ENCODE measurements at regions not wholly inside any gene's neighbourhood (a gene's known extent, or its start where the extent isn't known, plus 50 kb on each side); places are given as distances from the start of the nearest gene placed in this dataset.

DNA sequence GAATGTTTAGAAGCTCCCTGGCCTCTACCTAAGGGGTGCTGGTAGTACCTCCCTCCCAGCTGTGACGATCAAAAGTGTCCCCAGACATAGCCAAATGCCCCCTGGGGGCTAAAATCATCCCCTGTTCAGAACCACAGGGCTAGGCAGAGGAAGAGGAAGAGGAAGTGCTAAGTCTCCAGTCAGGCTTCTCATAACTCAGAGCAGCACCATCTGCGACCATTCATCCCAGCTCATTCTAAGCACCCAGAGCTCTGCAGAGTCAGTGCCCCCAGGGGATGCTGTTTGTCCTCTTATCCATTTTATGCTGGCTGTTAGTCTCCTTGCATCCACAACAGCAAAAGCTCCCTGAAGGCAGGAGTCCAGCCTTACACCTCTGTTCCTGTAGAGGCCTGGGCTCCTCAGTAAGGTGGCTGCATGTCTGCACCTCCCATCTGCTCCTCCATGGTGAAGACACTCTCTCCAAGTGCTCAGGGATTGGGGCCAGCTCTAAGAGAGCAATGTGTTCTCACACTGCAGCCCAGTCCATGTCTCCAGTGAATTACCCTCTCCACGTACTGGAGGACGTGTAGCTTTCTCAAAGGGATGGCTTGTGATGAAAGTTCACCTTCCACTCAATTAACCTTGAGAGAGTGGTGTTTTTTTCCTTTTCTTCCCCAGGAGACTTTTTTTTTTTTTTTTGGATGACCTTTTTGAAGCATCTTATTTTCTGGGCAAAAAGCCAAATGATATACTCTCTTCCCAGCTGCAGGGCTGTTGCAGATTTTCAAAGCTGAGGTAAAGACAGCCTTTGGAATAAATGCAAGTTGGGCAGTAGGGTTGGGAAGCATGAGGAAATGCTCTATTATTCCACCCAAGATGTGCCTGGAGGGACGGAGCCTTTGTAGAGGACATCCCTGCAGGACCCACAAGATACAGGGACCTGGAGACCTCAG lies 158.9 kb upstream of the SLC14A2 start:
- Mint-ChIP-seq H3K9me3 (no peaks in the 10 kb centered on the region), H3K27me3 (no peaks in the 10 kb centered on the region), H3K4me1 (no peaks in the 10 kb centered on the region), H3K36me3 (ENCODE audit: low read depth) (no peaks in the 10 kb centered on the region), H3K4me3 (no peak overlapping the region), H3K27ac (no peak overlapping the region)
- ChIA-PET CTCF (no interaction called here), POLR2A (no interaction called here)
- DNase-seq, result no peak

DNA sequence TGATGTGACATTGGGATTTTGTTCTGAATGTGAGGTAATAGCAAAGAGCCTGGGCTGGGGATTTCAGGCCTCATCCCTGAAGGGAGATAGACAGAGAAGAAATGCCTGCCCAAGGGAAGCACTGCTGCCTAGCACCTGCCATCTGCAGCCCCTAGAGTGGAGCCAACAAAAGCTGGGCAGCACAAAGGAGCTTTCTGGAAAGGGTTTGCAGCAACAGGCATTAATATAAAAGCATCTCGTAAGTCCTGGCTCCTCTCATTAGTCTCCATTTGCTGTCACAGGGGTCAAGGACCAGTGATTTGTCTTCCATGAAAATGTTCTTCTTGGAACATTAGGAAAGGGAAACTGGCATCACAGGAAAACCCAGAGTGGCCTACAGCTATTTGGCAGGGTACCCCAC lies 157.2 kb upstream of the SLC14A2 start:
- Mint-ChIP-seq H3K9me3 (no peaks in the 10 kb centered on the region), H3K27ac (no peak overlapping the region), H3K4me3 (no peak overlapping the region), H3K36me3 (ENCODE audit: low read depth) (no peaks in the 10 kb centered on the region), H3K4me1 (no peaks in the 10 kb centered on the region), H3K27me3 (no peaks in the 10 kb centered on the region)
- no peak for DNase-seq
- POLR2A ChIA-PET, result no interaction called here
- CTCF ChIA-PET, result no interaction called here

DNA sequence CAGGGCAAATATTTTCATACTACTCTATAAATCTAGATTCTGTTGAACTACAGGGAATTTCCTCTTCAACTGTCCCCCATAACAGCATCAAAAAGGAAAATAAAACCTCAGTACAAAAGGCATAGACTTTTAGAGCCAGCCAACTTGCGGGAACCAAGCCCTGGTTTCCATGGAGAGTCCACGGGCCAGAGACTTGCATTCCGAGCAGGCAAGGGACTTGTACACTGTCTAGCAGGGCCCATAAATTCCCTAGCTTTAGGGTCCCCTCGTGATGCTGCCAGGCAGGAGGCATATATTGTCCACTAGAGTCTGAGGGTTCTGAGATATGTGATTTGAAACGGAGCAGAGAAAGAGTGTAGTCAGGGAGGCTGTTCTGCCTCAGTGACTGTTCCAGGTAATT lies 153.1 kb upstream of the SLC14A2 start:
- Mint-ChIP-seq H3K36me3 (ENCODE audit: low read depth) (no peaks in the 10 kb centered on the region), H3K9me3 (no peaks in the 10 kb centered on the region), H3K4me1 (no peaks in the 10 kb centered on the region), H3K27me3 (no peaks in the 10 kb centered on the region), H3K4me3 (no peak overlapping the region), H3K27ac (no peak overlapping the region)
- ChIA-PET CTCF (no interaction called here), POLR2A (no interaction called here)
- DNase-seq, result no peak

DNA sequence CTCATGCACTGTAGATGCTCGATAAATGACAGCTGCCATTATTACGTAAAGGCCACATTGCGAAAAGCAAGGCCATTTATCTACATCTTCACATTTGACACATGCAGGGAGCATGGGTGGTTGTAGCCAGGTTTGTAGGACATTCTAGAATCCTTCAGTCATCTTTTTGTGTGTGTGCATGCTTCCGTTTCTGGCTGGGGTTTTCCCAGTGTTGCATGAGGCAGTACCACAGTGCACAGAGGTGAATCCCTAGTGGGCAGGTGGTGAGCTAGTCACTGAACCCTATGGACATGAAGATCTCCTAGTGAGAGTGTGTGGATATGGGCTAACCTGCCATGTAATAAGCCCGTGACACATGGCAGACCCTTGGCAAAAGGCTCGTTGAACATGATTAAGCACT lies 151.8 kb upstream of the SLC14A2 start:
- H3K4me1 Mint-ChIP-seq, result no peaks in the 10 kb centered on the region
- CTCF ChIA-PET, result no interaction called here
- no peak for DNase-seq
- POLR2A ChIA-PET, result no interaction called here
- H3K9me3 Mint-ChIP-seq, result no peaks in the 10 kb centered on the region
- H3K27ac Mint-ChIP-seq, result no peak overlapping the region
- H3K36me3 Mint-ChIP-seq (ENCODE audit: low read depth), result no peaks in the 10 kb centered on the region
- peaks cover 2% of the 10 kb centered on the region for H3K27me3 Mint-ChIP-seq
- no peak overlapping the region for H3K4me3 Mint-ChIP-seq

DNA sequence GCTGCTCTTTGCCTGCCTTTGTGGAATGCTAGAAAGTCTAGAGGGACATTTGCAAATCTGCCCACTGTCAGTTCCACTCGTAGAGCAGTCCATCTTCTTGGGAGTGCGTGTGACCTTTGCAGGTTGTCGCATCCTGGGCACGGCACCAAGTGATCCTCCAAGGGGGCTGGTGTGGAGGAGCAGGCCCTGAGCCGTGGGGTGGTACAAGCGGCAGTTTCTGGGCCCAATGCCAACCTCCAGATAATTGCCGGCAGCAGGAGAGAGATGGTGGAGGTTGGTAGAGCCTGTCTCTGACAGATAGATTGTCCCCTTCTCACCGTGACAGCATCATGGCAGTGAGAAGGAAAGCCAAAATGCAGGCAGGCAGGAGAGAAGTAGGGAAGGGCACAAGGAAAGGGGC lies 150.7 kb upstream of the SLC14A2 start:
- H3K4me3 Mint-ChIP-seq, result no peak overlapping the region
- DNase-seq, result no peak
- no peaks in the 10 kb centered on the region for H3K9me3 Mint-ChIP-seq
- ChIA-PET CTCF (no interaction called here), POLR2A (no interaction called here)
- H3K4me1 Mint-ChIP-seq, result no peaks in the 10 kb centered on the region
- H3K36me3 Mint-ChIP-seq (ENCODE audit: low read depth), result no peaks in the 10 kb centered on the region
- peaks cover 2% of the 10 kb centered on the region for H3K27me3 Mint-ChIP-seq
- no peak overlapping the region for H3K27ac Mint-ChIP-seq

DNA sequence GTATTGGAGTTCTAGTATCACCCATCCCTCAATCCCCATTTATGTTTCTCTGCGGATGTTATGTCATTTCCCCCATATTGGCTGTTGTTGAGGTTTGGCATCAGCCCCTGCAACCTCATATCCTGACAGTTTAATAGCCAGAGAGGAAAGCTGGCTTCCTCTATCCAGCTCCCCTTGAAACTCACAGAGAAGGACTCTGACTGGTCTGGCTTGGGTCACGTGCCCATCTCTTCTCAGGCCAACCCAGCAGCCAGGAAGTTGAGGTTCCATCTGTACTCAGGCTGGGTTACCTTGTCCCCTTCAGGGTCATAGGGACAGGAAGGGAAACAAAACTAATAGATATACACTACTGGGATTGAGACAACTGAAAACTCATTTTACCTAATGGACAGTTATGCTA lies 148.0 kb upstream of the SLC14A2 start:
- Mint-ChIP-seq H3K27me3 (peaks cover 2% of the 10 kb centered on the region), H3K9me3 (no peaks in the 10 kb centered on the region), H3K36me3 (ENCODE audit: low read depth) (no peaks in the 10 kb centered on the region), H3K4me3 (no peak overlapping the region), H3K4me1 (no peaks in the 10 kb centered on the region), H3K27ac (no peak overlapping the region)
- ChIA-PET CTCF (no interaction called here), POLR2A (no interaction called here)
- DNase-seq, result no peak

DNA sequence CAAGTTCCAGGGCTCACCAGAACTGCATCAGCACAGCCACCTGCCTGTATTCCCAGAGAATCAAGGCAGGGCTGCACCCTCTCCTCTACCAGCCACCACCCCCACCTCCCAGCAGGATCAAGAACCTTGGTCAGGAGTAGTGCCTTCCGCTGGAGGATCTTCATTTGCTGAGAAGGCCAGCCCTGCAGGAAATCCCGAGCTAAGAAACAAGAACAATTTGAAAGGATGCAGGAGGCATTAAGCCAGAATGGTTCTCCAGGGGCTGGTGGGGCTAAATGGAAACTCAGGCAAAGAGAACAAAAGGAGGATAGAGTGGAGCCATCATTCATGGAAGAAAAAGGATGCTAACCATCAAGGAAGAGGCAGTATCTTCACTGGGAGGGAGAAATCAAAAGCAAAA lies 147.3 kb upstream of the SLC14A2 start:
- Mint-ChIP-seq H3K27ac (no peak overlapping the region), H3K4me3 (no peak overlapping the region), H3K27me3 (peaks cover 2% of the 10 kb centered on the region), H3K9me3 (no peaks in the 10 kb centered on the region), H3K4me1 (no peaks in the 10 kb centered on the region), H3K36me3 (ENCODE audit: low read depth) (no peaks in the 10 kb centered on the region)
- DNase-seq, result no peak
- ChIA-PET POLR2A (no interaction called here), CTCF (no interaction called here)

DNA sequence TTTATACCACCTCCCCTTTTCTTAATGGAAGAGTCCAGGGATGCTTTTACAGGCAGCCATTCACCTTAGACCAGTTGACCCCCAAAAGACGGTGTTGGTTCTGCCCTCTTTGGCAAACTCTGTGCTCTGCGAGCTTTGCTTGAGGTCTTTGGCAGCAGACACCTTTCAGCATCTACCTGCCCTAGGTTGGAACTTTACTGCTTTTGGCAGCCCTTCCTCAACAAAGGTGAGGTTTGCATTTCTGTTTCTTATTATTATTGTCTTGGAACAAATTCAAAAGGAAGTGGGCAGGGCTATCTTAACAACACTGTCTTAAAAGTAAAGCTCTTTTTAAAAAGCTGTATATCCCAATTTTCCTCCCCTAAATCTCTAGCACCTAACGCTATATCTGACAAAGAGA lies 136.4 kb upstream of the SLC14A2 start:
- ChIA-PET CTCF (no interaction called here), POLR2A (no interaction called here)
- no peak for DNase-seq
- Mint-ChIP-seq H3K36me3 (ENCODE audit: low read depth) (no peaks in the 10 kb centered on the region), H3K27ac (no peak overlapping the region), H3K4me1 (no peaks in the 10 kb centered on the region), H3K27me3 (peaks cover 8% of the 10 kb centered on the region), H3K4me3 (no peak overlapping the region), H3K9me3 (no peaks in the 10 kb centered on the region)

DNA sequence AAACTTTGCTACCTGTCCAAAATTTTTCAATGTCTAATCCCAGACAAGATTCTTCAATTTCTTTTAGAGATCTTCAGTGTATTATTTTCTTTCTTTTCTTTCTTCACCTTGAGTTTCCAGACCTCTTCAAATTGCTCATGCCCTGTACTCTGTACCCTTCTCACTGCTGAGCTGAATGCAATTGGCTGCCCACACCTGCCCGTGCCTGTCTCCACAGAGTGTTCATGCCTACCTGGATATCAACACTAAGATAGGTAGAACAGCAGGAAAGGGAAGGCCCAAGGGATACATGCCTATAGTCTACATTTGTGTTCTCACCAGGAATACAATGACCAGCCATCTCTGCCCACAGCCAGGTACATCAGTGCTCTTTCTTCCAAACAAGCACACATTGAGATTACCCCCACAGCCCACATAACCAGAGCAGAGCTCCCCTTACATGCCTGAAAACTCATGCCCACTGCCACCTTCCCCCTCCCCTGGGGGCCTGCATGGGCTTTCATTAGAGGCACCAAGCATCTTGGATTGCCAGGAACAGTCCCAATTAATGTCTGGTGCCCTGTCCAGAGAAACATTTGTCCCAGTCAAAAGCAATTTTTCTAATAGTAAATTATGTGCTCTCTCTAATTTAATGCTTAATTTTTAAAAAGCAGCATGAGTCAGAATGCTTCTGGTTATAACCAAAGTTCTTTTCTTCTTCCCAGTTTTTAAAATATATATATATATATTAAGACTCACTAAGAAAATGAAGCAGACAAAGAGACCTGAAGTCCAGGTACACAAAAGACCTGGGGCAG lies 134.9 kb upstream of the SLC14A2 start:
- ChIA-PET CTCF (no interaction called here), POLR2A (no interaction called here)
- Mint-ChIP-seq H3K36me3 (ENCODE audit: low read depth) (no peaks in the 10 kb centered on the region), H3K27ac (no peak overlapping the region), H3K4me1 (no peaks in the 10 kb centered on the region), H3K9me3 (no peaks in the 10 kb centered on the region), H3K27me3 (peaks cover 13% of the 10 kb centered on the region), H3K4me3 (no peak overlapping the region)
- no peak for DNase-seq

DNA sequence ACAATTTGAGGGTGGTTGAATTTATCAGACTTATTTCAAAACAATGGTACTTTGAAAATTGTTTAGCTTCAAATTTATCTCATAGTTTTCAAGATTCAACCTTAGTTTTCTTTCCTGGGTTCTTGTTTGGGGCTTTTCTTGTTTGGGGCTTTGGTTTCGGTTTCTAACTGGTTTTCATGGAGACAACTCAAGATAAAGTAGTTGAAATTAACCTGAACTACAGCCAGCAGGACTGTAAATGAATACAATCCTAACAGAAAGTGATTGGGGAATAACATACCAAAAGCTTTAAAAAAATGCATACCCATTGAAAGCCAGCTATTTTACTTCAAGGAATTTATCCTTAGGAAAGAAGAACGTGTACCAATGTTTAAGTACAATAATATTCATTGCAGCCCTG lies 133.5 kb upstream of the SLC14A2 start:
- no peak overlapping the region for H3K27ac Mint-ChIP-seq
- no peak for DNase-seq
- no peaks in the 10 kb centered on the region for H3K4me1 Mint-ChIP-seq
- H3K27me3 Mint-ChIP-seq, result peaks cover 15% of the 10 kb centered on the region
- ChIA-PET POLR2A (no interaction called here), CTCF (no interaction called here)
- no peaks in the 10 kb centered on the region for H3K36me3 Mint-ChIP-seq (ENCODE audit: low read depth)
- no peaks in the 10 kb centered on the region for H3K9me3 Mint-ChIP-seq
- no peak overlapping the region for H3K4me3 Mint-ChIP-seq

DNA sequence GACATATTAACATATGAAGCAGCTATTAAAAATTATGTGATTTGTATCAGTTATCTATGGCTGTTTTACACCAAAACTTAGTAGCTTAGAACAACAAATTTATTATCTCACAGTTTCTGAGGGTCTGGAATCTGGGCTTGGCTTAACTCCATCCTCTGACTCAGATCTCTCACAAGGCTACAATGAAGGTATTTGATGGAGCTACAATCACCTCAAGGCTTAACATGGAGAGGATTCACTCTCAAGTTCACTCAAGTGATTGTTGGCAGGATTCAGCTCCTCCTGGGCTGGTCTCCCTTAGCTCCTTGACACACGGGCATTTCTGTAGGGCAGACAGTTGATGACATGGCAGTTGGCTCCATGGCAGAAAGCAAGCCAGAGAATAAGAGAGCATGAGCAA lies 133.0 kb upstream of the SLC14A2 start:
- H3K9me3 Mint-ChIP-seq, result no peaks in the 10 kb centered on the region
- H3K27ac Mint-ChIP-seq, result no peak overlapping the region
- peaks cover 15% of the 10 kb centered on the region for H3K27me3 Mint-ChIP-seq
- POLR2A ChIA-PET, result no interaction called here
- no peak overlapping the region for H3K4me3 Mint-ChIP-seq
- no peak for DNase-seq
- no peaks in the 10 kb centered on the region for H3K4me1 Mint-ChIP-seq
- CTCF ChIA-PET, result no interaction called here
- H3K36me3 Mint-ChIP-seq (ENCODE audit: low read depth), result no peaks in the 10 kb centered on the region

DNA sequence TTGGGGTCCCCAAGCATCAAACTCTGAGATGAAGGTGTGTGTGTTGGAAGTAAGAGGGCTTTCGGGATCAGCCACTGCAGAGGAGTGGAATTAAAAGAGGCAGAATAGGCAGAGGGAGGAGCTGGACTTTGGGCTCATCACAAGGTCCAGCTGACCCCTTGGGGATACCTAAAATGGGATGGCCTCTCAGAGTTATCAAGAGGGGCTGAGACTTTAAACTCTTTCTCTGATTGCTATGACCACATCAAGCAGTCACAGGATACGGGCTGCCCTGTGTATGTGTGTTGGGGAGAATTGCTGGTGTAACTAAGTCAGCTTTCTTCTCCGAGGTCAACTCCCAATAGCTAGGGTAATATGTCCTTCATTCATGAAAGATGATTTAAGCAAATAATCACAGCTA lies 127.7 kb upstream of the SLC14A2 start:
- CTCF ChIA-PET, result interaction anchor here (1.0 kb wide), 1 partner anchor 102 kb away, joined by 3 read pairs; no protein-coding TSS in a partner anchor
- peaks cover 9% of the 10 kb centered on the region for H3K27me3 Mint-ChIP-seq
- H3K4me3 Mint-ChIP-seq, result no peak overlapping the region

DNA sequence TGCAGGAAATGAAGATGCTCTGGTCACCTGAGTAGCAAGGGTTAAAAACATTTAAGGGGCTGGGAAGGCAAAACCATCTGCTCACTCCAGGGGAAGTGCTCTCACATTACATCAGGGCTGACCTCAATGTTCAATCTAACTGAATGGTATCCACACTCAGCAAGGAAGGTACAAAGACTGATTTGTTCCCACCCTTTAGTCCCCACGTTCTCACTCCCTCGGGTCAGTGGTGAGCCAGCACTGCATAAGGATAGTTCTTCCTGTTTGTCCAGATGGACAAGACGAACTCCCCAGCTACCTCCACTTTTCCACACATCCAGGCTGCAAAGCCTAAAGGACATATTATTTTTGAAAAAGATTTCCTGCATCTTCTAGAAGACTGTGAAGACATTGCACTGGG lies 126.6 kb upstream of the SLC14A2 start:
- Mint-ChIP-seq H3K9me3 (no peaks in the 10 kb centered on the region), H3K4me1 (no peaks in the 10 kb centered on the region), H3K27me3 (peaks cover 6% of the 10 kb centered on the region), H3K4me3 (no peak overlapping the region), H3K27ac (no peak overlapping the region), H3K36me3 (ENCODE audit: low read depth) (no peaks in the 10 kb centered on the region)
- CTCF ChIA-PET, result no interaction called here
- POLR2A ChIA-PET, result no interaction called here
- DNase-seq, result no peak

More for the DNA sequence above, 127.7 kb upstream of the SLC14A2 start:
- no peaks in the 10 kb centered on the region for H3K36me3 Mint-ChIP-seq (ENCODE audit: low read depth)
- POLR2A ChIA-PET, result no interaction called here
- no peak overlapping the region for H3K27ac Mint-ChIP-seq
- H3K4me1 Mint-ChIP-seq, result no peaks in the 10 kb centered on the region
- H3K9me3 Mint-ChIP-seq, result no peaks in the 10 kb centered on the region
- DNase-seq, result no peak

DNA sequence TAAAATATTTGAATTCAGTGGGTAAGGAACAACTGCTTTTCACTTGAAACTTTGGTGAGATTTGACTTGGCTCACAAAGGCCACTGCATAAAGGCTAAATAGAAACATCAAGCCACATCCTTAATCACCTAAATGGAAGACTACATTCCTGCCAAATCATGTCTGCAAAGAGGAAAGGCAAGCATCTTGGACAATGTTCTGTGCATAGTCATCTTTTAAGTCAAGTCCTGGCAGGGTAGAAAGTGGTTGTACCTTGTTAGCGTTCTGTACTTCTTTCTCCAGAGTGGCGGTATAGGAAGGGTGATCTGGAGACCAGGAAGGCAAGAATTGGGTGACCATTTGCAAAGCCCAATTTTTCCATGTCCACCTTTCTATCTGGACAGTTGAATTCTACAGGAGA lies 121.4 kb upstream of the SLC14A2 start:
- no peaks in the 10 kb centered on the region for H3K4me1 Mint-ChIP-seq
- H3K36me3 Mint-ChIP-seq (ENCODE audit: low read depth), result no peaks in the 10 kb centered on the region
- H3K4me3 Mint-ChIP-seq, result no peak overlapping the region
- POLR2A ChIA-PET, result no interaction called here
- CTCF ChIA-PET, result no interaction called here
- peaks cover 3% of the 10 kb centered on the region for H3K27me3 Mint-ChIP-seq
- DNase-seq, result no peak
- H3K27ac Mint-ChIP-seq, result no peak overlapping the region
- no peaks in the 10 kb centered on the region for H3K9me3 Mint-ChIP-seq
